ENCODE measurements at regions not wholly inside any gene's neighbourhood (a gene's known extent, or its start where the extent isn't known, plus 50 kb on each side); places are given as distances from the start of the nearest gene placed in this dataset.

DNA sequence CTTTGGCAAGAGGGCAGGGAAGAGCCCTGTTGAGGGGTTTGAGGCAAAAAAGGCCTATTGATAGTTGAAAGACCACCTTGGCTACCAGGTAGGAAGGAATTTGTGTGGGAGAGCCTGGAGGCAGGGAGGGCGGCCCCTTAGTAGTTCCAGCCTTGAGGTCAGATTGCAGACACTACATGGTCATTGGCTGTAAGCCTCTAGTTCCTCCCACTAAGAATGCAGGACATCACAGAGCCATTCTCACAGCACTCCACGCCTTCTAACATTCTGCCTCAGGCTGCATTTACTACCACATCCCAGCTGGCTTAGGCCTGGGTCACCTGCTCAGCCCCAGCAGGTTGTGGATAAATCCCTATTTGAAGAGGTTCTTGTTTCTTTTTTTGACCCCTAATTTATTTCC lies 91.0 kb upstream of the SNX9 start:
- TF ChIP-seq POLR2A (IDR thresholded peaks at IDR 0.05), result no peak
- TF ChIP-seq, protein P1, sequence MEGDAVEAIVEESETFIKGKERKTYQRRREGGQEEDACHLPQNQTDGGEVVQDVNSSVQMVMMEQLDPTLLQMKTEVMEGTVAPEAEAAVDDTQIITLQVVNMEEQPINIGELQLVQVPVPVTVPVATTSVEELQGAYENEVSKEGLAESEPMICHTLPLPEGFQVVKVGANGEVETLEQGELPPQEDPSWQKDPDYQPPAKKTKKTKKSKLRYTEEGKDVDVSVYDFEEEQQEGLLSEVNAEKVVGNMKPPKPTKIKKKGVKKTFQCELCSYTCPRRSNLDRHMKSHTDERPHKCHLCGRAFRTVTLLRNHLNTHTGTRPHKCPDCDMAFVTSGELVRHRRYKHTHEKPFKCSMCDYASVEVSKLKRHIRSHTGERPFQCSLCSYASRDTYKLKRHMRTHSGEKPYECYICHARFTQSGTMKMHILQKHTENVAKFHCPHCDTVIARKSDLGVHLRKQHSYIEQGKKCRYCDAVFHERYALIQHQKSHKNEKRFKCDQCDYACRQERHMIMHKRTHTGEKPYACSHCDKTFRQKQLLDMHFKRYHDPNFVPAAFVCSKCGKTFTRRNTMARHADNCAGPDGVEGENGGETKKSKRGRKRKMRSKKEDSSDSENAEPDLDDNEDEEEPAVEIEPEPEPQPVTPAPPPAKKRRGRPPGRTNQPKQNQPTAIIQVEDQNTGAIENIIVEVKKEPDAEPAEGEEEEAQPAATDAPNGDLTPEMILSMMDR (IDR thresholded peaks at IDR 0.05), result no peak
- no peak for TF ChIP-seq EP300 (IDR thresholded peaks at IDR 0.05)

All from ovary (tissue), 3 donors.